ENCODE measurements at regions not wholly inside any gene's neighbourhood (a gene's known extent, or its start where the extent isn't known, plus 50 kb on each side); places are given as distances from the start of the nearest gene placed in this dataset.

DNA sequence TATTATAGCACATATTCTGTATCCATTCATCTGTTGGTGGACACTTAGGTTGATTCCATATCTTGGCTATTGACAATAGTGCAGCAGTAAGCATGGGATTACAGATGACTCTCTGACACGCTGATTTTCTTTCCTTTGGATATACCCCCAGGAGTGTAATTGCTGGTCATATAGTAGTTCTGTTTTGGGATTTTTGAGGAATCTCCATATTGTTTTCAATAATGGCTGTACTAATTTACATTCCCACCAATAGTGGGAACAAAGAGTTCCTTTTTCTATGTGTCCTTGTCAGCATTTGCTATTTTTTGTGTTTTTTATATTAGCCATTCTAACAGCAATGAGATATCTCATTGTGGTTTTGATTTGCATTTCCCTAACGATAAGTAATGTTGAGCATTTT lies 309.0 kb upstream of the JARID2 start:
- Histone ChIP-seq H3K4me3 (ENCODE audit: insufficient read depth in 1 of 2, low read depth in 1 of 2, low read length in 2 of 2) (no peak overlapping the region), H3K18ac (ENCODE audit: low read depth in 1 of 2, low read length in 2 of 2) (no peak overlapping the region), H2BK12ac (ENCODE audit: low read length in 2 of 2) (no peak overlapping the region), H3K36me3 (ENCODE audit: control insufficient read depth in 1 of 2, insufficient read depth in 2 of 2, low read depth in 1 of 2, low read length in 2 of 2) (no peaks in the 10 kb centered on the region), H3K4me2 (ENCODE audit: low read length, poor library complexity, severe bottlenecking) (no peak overlapping the region), H2AK5ac (ENCODE audit: low read length, severe bottlenecking) (no peak overlapping the region), H3K9ac (ENCODE audit: low read length) (no peak overlapping the region), H3K27ac (ENCODE audit: low read length, poor library complexity, severe bottlenecking) (no peak overlapping the region), H2AFZ (ENCODE audit: low read depth, low read length) (no peak overlapping the region), H3K14ac (ENCODE audit: low read length in 2 of 2) (no peak overlapping the region), H3K23ac (ENCODE audit: low read length in 2 of 2) (no peak overlapping the region), H4K8ac (ENCODE audit: low read length) (no peak overlapping the region), H2BK5ac (ENCODE audit: low read depth, low read length, poor library complexity, severe bottlenecking) (no peak overlapping the region), H3K4ac (ENCODE audit: low read depth in 1 of 2, low read length in 2 of 2) (no peak overlapping the region), H4K91ac (ENCODE audit: low read length) (no peak overlapping the region), H2BK15ac (ENCODE audit: low read depth, poor library complexity, severe bottlenecking) (no peak overlapping the region), H3K9me3 (ENCODE audit: control insufficient read depth, low read length) (no peaks in the 10 kb centered on the region), H3K79me1 (replicated peaks; ENCODE audit: low read length, poor library complexity, severe bottlenecking) (no peaks in the 10 kb centered on the region), H2BK120ac (ENCODE audit: low read depth, low read length) (no peak overlapping the region), H3K4me1 (ENCODE audit: control insufficient read depth, insufficient read depth, low read depth, low read length) (no peaks in the 10 kb centered on the region), H3K27me3 (ENCODE audit: control insufficient read depth in 1 of 2, insufficient read depth in 1 of 2, low read length in 2 of 2) (no peaks in the 10 kb centered on the region)
- DNase-seq, result no peak
- WGBS, result 88% methylated on average over 2 of the region's 2 CpGs

GRCh38 chr6:14943116-14943515 lies 302.8 kb upstream of the JARID2 start:
- Histone ChIP-seq H2BK5ac (ENCODE audit: low read depth, low read length, poor library complexity, severe bottlenecking) (no peak overlapping the region), H3K4ac (ENCODE audit: low read depth in 1 of 2, low read length in 2 of 2) (no peak overlapping the region), H3K4me3 (ENCODE audit: insufficient read depth in 1 of 2, low read depth in 1 of 2, low read length in 2 of 2) (no peak overlapping the region), H3K27ac (ENCODE audit: low read length, poor library complexity, severe bottlenecking) (no peak overlapping the region), H2AK5ac (ENCODE audit: low read length, severe bottlenecking) (no peak overlapping the region), H2BK120ac (ENCODE audit: low read depth, low read length) (no peak overlapping the region), H3K18ac (ENCODE audit: low read depth in 1 of 2, low read length in 2 of 2) (no peak overlapping the region), H3K4me1 (ENCODE audit: control insufficient read depth, insufficient read depth, low read depth, low read length) (no peaks in the 10 kb centered on the region), H3K9ac (ENCODE audit: low read length) (no peak overlapping the region), H3K27me3 (ENCODE audit: control insufficient read depth in 1 of 2, insufficient read depth in 1 of 2, low read length in 2 of 2) (no peaks in the 10 kb centered on the region), H3K9me3 (ENCODE audit: control insufficient read depth, low read length) (no peaks in the 10 kb centered on the region), H2BK15ac (ENCODE audit: low read depth, poor library complexity, severe bottlenecking) (no peak overlapping the region), H3K4me2 (ENCODE audit: low read length, poor library complexity, severe bottlenecking) (no peak overlapping the region), H4K8ac (ENCODE audit: low read length) (no peak overlapping the region), H4K91ac (ENCODE audit: low read length) (no peak overlapping the region), H2AFZ (ENCODE audit: low read depth, low read length) (no peak overlapping the region), H3K79me1 (replicated peaks; ENCODE audit: low read length, poor library complexity, severe bottlenecking) (no peaks in the 10 kb centered on the region), H3K36me3 (ENCODE audit: control insufficient read depth in 1 of 2, insufficient read depth in 2 of 2, low read depth in 1 of 2, low read length in 2 of 2) (no peaks in the 10 kb centered on the region), H3K23ac (ENCODE audit: low read length in 2 of 2) (no peak overlapping the region), H3K14ac (ENCODE audit: low read length in 2 of 2) (no peak overlapping the region), H2BK12ac (ENCODE audit: low read length in 2 of 2) (no peak overlapping the region)
- WGBS, result 100% methylated on average over 2 of the region's 3 CpGs
- DNase-seq, result no peak

DNA sequence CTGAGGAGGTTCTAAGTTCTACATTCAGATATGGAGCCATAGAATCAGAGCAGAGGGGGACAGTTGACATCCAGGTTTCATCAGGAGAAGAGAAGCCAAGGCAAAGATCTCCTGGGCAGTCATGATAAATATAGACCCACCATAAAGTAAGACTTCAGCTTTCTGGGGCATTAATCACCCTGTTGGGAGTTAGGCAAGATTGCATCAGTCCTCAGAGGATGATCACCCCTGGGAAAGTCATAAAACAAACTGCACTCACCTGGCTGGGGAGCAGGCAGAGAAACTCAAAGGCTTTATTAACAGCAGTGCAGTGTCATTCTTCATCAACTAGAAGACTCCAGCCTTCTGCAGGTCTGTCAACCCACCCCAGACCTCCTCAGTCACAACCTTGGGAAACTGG lies 301.3 kb upstream of the JARID2 start:
- H3K27me3 ChIP-seq (ENCODE audit: control insufficient read depth in 1 of 2, insufficient read depth in 1 of 2, low read length in 2 of 2), result no peaks in the 10 kb centered on the region
- no peak overlapping the region for H3K4me2 ChIP-seq (ENCODE audit: low read length, poor library complexity, severe bottlenecking)
- H2BK15ac ChIP-seq (ENCODE audit: low read depth, poor library complexity, severe bottlenecking), result no peak overlapping the region
- no peak overlapping the region for H3K9ac ChIP-seq (ENCODE audit: low read length)
- no peaks in the 10 kb centered on the region for H3K9me3 ChIP-seq (ENCODE audit: control insufficient read depth, low read length)
- no peak overlapping the region for H3K14ac ChIP-seq (ENCODE audit: low read length in 2 of 2)
- no peak overlapping the region for H2AFZ ChIP-seq (ENCODE audit: low read depth, low read length)
- H3K36me3 ChIP-seq (ENCODE audit: control insufficient read depth in 1 of 2, insufficient read depth in 2 of 2, low read depth in 1 of 2, low read length in 2 of 2), result no peaks in the 10 kb centered on the region
- H3K27ac ChIP-seq (ENCODE audit: low read length, poor library complexity, severe bottlenecking), result no peak overlapping the region
- H3K79me1 ChIP-seq (replicated peaks; ENCODE audit: low read length, poor library complexity, severe bottlenecking), result no peaks in the 10 kb centered on the region
- H2BK120ac ChIP-seq (ENCODE audit: low read depth, low read length), result no peak overlapping the region
- no peak overlapping the region for H2BK5ac ChIP-seq (ENCODE audit: low read depth, low read length, poor library complexity, severe bottlenecking)
- no peak for DNase-seq
- no peak overlapping the region for H2BK12ac ChIP-seq (ENCODE audit: low read length in 2 of 2)
- no peak overlapping the region for H4K8ac ChIP-seq (ENCODE audit: low read length)
- H3K4ac ChIP-seq (ENCODE audit: low read depth in 1 of 2, low read length in 2 of 2), result no peak overlapping the region
- no peak overlapping the region for H3K23ac ChIP-seq (ENCODE audit: low read length in 2 of 2)
- no peak overlapping the region for H4K91ac ChIP-seq (ENCODE audit: low read length)
- no peak overlapping the region for H2AK5ac ChIP-seq (ENCODE audit: low read length, severe bottlenecking)
- no peak overlapping the region for H3K18ac ChIP-seq (ENCODE audit: low read depth in 1 of 2, low read length in 2 of 2)
- no peak overlapping the region for H3K4me3 ChIP-seq (ENCODE audit: insufficient read depth in 1 of 2, low read depth in 1 of 2, low read length in 2 of 2)
- H3K4me1 ChIP-seq (ENCODE audit: control insufficient read depth, insufficient read depth, low read depth, low read length), result no peaks in the 10 kb centered on the region

DNA sequence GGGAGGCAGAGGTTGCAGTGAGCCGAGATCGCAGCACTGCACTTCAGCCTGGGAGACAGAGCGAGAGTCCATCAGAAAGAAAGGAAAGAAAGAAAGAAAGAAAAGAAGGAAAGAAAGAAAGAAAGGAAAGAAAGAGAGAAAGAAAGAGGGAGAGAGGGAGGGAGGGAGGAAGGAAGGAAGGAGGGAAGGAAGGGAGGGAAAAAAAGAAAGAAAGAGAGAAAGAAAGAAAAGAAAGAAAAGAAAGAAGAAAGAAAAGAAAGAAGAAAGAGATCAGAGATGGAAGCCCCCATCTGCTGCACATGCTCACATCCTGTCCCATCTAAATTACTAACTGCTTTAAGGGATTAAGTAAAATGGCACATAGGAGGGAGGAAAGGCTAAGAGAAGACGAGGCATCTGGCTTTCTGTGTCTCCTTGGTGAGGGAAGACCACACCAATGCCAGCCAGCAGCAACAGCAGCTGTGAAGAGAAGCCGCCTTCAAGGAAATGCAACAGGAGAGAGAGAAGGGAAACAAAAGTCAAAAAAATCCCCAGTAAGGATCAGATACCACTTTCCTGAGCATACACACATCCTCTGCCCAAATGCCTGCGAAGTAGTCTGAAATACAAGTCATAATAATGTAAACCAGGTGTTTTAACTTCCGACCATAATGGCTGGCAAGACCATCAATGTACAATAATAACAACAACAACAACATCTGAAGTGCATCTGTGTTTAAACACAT lies 300.2 kb upstream of the JARID2 start:
- no peak for DNase-seq
- no peaks in the 10 kb centered on the region for H3K4me1 ChIP-seq (ENCODE audit: control insufficient read depth, insufficient read depth, low read depth, low read length)
- WGBS, result 87% methylated on average over 6 of the region's 7 CpGs
- H3K9me3 ChIP-seq (ENCODE audit: control insufficient read depth, low read length), result no peaks in the 10 kb centered on the region
- H3K4me3 ChIP-seq (ENCODE audit: insufficient read depth in 1 of 2, low read depth in 1 of 2, low read length in 2 of 2), result no peak overlapping the region
- H3K4ac ChIP-seq (ENCODE audit: low read depth in 1 of 2, low read length in 2 of 2), result no peak overlapping the region
- no peak overlapping the region for H3K9ac ChIP-seq (ENCODE audit: low read length)
- no peak overlapping the region for H2AK5ac ChIP-seq (ENCODE audit: low read length, severe bottlenecking)
- H3K27ac ChIP-seq (ENCODE audit: low read length, poor library complexity, severe bottlenecking), result no peak overlapping the region
- no peaks in the 10 kb centered on the region for H3K79me1 ChIP-seq (replicated peaks; ENCODE audit: low read length, poor library complexity, severe bottlenecking)
- H3K18ac ChIP-seq (ENCODE audit: low read depth in 1 of 2, low read length in 2 of 2), result no peak overlapping the region
- no peak overlapping the region for H2BK120ac ChIP-seq (ENCODE audit: low read depth, low read length)
- H3K36me3 ChIP-seq (ENCODE audit: control insufficient read depth in 1 of 2, insufficient read depth in 2 of 2, low read depth in 1 of 2, low read length in 2 of 2), result no peaks in the 10 kb centered on the region
- H2BK15ac ChIP-seq (ENCODE audit: low read depth, poor library complexity, severe bottlenecking), result no peak overlapping the region
- H4K91ac ChIP-seq (ENCODE audit: low read length), result no peak overlapping the region
- no peak overlapping the region for H3K23ac ChIP-seq (ENCODE audit: low read length in 2 of 2)
- H2AFZ ChIP-seq (ENCODE audit: low read depth, low read length), result no peak overlapping the region
- H3K14ac ChIP-seq (ENCODE audit: low read length in 2 of 2), result no peak overlapping the region
- no peak overlapping the region for H3K4me2 ChIP-seq (ENCODE audit: low read length, poor library complexity, severe bottlenecking)
- no peaks in the 10 kb centered on the region for H3K27me3 ChIP-seq (ENCODE audit: control insufficient read depth in 1 of 2, insufficient read depth in 1 of 2, low read length in 2 of 2)
- H2BK5ac ChIP-seq (ENCODE audit: low read depth, low read length, poor library complexity, severe bottlenecking), result no peak overlapping the region
- H2BK12ac ChIP-seq (ENCODE audit: low read length in 2 of 2), result no peak overlapping the region
- H4K8ac ChIP-seq (ENCODE audit: low read length), result no peak overlapping the region

Data from mesenchymal stem cell (in vitro differentiated cells and primary cell).